ENCODE measurements at regions not wholly inside any gene's neighbourhood (a gene's known extent, or its start where the extent isn't known, plus 50 kb on each side); places are given as distances from the start of the nearest gene placed in this dataset.
A peak's percentile ranks its signal among the peaks of the same experiment; 100 is the strongest.

DNA sequence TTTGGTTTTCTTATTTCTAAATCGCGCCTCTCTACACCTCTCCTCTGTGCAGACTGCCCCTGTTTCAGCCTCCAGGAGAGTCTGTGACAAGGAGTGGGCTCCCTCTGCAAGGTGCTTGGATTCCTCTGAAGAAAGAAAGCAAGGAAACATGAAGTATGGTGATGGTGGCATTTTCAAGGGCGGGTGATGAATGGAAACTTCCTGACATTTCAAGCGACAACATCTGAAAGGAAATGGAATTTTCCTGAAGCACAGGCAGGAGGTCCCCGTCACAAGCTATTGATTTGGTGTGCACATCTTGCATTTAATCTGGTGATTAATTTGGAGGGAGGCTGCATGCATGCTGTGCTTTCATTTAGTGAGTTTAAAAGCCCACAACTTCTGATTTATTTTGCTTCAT is 164.6 kb upstream of the FGGY start:
- peak; percentile 95 for TF ChIP-seq FOXM1 (IDR thresholded peaks at IDR 0.05; ENCODE audit: borderline replicate concordance, low read depth)
- TF ChIP-seq, protein P1, sequence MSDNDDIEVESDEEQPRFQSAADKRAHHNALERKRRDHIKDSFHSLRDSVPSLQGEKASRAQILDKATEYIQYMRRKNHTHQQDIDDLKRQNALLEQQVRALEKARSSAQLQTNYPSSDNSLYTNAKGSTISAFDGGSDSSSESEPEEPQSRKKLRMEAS (IDR thresholded peaks at IDR 0.05) = peak; percentile 53; the same call in 1 of the 2 replicates

Measured in Ishikawa (cell line).